GM20000 (cell line): ENCODE measurements at regions not wholly inside any gene's neighbourhood (a gene's known extent, or its start where the extent isn't known, plus 50 kb on each side); places are given as distances from the start of the nearest gene placed in this dataset.
"Not testable (repeated sequence)": the region's sequence is repeated elsewhere in the genome, so short reads cannot be mapped to it uniquely, and the experiment has no call there.

Experiments used
- DNase-seq: peaks from one replicate; pipeline ENCODE4 v3.0.0; 2012; ENCODE audit warnings: low spot score
- TF ChIP-seq, protein P1 (sequence below): IDR thresholded peaks from 2 replicates; pipeline ENCODE4 v1.5.1; 2012; ENCODE audit warnings: mild to moderate bottlenecking, control low read depth; ENCODE audit errors: extremely low read depth, missing control alignments

DNA sequence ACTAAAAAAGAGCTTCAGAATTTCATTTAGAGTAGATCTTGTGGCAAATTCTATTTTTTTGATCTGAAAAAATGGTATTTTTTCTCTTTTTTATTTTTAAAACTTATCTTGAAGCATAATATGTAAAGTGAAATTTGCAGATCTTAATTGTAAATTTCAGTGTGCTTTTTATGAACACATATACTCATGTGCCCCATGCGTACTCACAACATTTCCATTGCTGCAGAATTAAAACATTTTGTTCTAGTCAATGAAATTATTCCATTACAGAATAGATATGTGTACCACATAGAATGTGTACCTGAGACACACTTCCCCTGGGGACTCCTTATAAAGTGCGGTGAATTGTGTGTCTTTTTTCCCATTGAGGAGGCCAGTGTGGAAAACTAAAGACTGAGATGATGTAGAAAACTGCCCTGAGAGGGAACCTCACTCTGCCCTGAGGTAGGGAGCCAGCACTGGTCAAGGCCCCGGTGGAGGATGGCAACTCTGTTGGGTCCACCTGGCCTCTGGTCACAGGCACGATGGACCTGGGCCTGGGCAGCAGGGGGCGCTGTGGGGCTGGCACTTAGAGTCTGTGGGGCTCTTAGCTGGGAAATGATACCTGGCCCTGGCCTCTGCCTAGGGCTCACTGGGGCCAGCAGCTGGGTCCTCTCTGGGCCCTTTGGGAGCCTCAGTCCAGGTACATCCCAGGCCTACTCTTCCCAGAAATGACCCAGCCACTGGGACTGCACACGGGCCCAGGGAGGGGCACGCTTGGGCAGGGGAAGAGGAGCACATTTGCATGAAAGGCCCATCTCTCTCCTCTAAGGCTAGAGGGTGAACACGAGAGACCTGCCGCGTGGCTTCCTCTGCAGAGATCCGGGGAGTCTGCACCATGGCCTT is 77.9 kb upstream of the TOP3B start:
- peak; percentile 79 for DNase-seq
- TF ChIP-seq, protein P1, sequence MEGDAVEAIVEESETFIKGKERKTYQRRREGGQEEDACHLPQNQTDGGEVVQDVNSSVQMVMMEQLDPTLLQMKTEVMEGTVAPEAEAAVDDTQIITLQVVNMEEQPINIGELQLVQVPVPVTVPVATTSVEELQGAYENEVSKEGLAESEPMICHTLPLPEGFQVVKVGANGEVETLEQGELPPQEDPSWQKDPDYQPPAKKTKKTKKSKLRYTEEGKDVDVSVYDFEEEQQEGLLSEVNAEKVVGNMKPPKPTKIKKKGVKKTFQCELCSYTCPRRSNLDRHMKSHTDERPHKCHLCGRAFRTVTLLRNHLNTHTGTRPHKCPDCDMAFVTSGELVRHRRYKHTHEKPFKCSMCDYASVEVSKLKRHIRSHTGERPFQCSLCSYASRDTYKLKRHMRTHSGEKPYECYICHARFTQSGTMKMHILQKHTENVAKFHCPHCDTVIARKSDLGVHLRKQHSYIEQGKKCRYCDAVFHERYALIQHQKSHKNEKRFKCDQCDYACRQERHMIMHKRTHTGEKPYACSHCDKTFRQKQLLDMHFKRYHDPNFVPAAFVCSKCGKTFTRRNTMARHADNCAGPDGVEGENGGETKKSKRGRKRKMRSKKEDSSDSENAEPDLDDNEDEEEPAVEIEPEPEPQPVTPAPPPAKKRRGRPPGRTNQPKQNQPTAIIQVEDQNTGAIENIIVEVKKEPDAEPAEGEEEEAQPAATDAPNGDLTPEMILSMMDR: peak; percentile 92

DNA sequence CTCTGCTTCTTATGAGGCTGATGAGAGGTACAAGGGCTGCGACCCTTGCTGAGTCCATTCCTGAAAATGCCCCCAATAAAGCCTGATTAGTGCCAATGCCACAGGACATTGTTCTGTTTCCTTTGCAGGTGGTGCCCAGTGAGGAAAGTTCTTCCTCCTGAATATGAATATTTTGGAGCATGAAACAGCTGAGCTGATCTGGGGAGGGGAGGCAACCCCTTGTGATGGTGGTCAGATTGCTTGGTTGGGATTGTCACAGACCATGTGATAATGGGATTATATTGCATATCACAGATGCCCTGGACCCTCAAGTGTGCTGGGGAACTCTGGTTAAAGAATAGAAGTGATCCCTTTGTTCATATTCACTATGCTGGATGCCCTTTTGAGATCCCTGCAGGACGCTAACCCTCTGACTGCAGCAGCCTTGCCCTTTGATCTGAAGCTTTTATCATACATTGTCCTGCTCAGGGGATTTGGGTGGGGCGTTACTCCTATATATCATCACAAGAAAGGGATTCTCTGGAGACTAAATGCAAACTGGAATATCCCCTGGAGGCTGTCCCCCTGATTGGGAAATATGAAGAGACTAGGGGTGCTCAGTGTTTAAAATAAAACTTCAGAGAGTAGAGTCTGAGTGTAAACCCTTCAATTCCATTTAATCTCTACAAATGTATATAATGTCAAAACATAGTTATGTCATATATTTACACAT is 76.9 kb upstream of the TOP3B start:
- TF ChIP-seq, protein P1: no peak
- DNase-seq: no peak

DNA sequence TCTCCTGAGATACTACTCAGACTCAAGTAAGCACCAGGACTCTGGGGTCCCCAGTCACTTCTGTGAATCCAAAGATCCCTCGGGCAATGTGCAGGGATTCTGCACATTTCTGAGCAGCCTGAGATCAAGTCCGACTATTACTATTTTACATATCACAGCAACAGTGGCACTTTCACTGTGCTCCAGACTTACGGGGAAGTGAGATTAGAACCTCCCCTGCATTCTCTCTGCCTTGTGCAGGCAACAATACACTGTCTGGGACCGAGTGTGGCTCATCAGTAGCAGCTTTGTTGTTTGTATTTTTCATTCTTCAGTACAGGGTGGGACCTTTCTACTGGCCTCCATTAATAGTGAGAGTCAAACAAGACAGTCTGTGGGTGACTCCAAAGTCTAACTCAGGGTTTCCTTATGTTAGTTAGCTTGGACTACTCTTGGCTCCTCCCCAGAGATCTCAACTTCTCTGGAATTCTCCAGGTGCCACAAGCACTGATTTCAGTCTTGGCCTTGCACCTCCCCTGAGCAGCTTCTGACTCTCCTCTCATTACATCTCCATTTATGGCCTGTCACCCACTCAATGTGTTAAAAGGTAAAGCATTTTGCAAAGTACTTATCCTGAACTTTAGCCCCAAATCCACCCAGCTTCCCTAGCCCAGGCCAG is 76.2 kb upstream of the TOP3B start:
- TF ChIP-seq, protein P1: no peak
- no peak for DNase-seq

DNA sequence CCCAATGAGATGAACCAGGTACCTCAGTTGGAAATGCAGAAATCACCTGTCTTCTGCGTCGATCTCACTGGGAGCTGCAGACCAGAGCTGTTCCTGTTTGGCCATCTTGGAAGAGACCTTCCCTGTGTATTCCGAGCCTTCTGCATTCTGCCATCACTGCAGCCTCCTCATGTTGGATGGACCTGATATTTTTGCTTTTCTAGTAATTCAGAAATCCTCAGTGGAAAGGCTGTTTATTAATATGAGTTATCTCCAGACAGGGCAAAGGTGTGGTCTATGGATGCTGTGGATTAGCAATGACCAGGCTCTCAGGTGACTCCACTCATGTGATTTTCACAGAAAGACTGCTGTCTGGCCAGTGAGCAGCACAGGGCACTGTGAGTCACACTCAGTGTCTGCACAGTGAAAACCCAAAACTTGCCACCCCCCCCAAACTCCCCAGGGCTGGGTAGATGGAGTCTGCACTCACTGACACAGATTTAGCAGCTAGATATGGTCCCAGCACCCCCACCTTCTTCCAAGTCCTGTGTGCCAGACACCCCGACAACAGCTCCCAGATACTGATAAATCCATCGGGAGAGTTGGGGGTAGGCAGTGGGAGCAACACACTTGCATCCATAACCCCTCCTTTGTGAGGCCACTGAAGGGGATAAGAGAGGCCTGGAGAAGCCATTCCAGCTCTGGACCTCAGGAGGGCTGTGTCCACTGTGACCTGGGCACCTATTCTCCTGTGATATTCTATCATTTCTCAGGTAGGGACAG is 75.2 kb upstream of the TOP3B start:
- DNase-seq: no peak
- TF ChIP-seq, protein P1: no peak

DNA sequence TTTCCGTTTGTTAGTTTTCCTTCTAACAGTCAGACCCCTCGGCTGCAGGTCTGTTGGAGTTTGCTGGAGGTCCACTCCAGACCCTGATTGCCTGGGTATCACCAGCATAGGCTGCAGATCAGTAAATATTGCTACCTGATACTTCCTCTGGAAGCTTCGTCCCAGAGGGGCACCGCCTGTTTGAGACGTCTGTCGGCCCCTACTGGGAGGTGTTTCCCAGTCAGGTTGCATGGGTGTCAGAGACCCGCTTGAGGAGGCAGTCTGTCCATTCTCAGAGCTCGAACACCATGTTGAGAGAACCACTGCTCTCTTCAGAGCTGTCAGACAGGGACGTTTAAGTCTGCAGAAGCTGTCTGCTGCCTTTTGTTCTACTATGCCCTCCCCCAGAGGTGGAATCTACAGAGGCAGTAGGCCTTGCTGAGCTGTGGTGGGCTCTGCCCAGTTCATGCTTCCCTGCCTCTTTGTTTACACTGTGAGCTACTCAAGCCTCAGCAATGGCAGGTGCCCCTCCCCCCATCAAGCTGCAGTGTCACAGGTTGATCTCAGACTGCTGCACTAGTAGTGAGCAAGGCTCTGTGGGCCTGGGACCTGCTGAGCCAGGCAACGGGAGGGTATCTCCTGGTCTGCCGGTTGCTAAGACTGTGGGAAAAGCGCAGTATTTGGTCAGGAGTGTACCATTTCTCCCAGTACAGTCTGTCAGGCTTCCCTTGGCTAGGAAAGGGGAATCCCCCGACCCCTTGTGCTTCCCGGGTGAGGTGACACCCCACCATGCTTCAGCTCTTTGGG is 74.4 kb upstream of the TOP3B start:
- not testable (repeated sequence) for DNase-seq

DNA sequence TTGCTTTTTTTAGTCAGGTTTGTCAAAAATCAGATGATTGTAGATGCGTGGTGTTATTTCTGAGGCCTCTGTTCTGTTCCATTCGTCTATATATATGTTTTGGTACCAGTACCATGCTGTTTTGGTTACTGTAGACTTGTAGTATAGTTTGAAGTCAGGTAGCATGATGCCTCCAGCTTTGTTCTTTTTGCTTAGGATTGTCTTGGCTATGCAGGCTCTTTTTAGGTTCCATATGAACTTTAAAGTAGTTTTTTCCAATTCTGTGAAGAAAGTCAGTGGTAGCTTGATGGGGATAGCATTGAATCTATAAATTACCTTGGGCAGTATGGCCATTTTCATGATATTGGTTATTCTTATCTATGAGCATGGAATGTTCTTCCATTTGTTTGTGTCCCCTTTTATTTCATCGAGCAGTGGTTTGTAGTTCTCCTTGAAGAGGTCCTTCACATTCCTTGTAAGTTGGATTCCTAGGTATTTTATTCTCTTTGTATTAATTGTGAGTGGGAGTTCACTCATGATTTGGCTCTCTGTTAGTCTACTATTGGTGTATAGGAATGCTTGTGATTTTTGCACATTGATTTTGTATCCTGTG is 70.1 kb upstream of the TOP3B start:
- DNase-seq: not testable (repeated sequence)

DNA sequence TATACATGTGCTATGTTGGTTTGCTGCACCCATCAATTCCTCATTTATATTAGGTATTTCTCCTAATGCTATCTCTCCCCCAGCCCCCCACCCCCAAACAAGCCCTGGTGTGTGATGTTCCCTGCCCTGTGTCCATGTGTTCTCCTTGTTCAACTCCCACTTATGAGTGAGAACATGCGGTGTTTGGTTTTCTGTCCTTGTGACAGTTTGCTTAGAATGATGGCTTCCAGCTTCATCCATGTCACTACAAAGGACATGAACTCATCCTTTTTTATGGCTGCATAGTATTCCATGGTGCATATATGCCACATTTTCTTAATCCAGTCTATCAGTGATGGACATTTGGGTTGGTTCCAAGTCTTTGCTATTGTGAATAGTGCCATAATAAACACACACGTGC is 68.4 kb upstream of the TOP3B start:
- DNase-seq: not testable (repeated sequence)
